EL (cell line): ENCODE measurements at regions not wholly inside any gene's neighbourhood (a gene's known extent, or its start where the extent isn't known, plus 50 kb on each side); places are given as distances from the start of the nearest gene placed in this dataset.

Source experiments
- DNase-seq: peaks from one replicate; pipeline ENCODE4 v3.0.0-alpha.2; 2016

- DNase-seq, result no peak
Observed at GRCh38 chr11:114811971-114812370, 133.6 kb downstream of the NXPE2 start.

DNA sequence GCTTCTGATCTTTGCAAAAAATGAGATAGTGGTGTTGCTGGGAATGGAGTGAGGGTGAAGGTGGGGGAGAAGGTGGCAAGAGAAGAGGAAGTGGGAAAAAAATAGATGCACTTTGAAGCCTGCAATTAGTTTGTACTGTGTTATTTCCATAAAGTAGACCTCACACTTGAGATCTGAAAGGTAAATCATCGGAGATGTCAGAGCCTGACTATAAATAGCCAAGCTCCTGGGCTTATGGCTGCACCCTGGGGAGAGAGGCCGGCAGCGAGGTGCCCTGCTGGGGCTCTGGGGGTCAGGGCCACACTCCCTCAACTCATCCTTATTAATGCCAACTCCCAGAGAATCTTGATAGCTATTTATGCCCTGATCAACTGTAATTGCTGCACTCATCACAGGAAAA is 134.4 kb downstream of the NXPE2 start:
- no peak for DNase-seq

DNA sequence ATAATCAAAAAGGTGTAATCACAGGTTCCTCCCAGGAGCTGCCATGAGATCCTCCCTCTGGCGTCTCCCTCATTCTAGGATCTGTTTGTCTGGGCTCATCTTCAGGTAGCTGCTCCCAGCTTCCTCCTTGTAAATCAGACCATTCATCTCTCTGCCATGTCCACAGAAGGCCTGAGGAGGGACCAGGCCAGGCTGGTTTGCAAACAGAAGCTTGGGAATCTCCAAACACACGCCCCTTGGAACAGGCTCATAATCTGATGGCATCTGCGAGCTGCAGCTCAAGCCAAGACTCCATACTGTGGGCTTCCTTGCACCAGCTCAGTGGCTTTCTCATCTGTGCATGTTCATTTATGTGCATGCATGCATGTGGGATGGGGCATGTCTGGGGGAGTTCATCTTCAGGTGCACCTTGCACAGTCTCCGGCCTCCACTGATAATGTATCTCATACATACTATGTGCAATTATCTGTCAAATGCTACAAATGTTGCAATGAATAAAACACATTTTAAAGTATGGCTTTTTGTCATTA is 134.9 kb downstream of the NXPE2 start:
- DNase-seq, result no peak

DNA sequence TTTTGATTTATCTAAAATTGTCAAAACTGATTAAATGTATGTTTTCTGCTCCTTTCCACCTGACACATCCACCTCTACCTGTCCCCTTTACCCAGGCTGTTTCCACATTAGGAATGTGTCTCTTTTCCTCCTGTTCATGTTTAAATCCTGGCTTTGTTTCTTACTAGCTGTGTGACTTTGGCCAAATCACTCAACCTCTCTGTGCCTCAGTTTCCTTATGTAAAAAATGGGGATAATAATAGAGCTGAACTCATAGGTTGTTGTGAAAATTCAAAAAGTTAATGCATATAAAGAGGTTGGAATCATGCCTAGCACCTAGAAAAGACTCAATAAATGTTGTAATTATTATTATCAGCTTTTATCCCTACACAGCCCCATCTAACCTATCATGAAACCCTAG is 136.8 kb downstream of the NXPE2 start:
- no peak for DNase-seq

DNA sequence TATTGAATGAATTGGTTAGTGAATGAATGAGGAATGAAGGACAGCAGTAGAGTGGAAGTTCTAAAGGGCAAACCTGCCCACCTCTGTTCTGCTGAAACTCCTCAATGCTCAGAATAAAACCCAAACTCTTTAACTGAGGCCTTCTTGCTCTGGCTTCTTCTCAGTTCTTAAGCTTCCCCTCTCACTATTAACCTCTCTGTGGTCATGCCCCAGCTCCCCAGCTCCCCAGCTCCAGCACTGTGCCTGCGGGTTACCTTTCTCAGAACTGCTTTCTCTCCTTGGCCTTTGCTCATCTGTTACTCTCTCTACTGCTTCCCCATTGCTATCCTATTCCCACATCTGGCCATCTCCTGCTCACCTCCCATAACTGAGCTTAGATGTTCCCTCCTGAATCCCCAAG is 137.4 kb downstream of the NXPE2 start:
- no peak for DNase-seq

- DNase-seq, result no peak
Observed at GRCh38 chr11:114816791-114817190, 138.5 kb downstream of the NXPE2 start.

DNA sequence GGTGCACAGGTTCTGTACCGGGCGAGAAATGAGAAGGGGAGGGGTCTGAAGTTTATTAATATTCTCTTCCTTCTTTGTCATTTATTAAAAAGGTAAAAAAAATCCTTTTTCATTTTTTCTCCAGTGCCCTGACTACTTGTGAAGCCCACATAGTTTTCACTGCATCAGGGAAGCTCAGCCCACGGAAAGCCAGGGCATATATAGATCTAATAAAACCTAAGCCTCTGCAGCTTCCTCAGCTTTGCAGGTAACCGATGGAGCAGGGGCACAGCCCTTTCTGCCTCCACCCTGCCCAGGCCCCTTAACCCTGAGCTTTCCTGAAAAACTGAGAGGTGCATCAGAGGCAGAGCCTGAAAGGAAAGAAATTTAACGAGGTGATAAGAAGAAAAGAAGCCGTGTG is 140.1 kb downstream of the NXPE2 start:
- DNase-seq, result no peak

GRCh38 chr11:114819028-114819427 is 140.7 kb downstream of the NXPE2 start:
- DNase-seq, result no peak

- no peak for DNase-seq
Observed at GRCh38 chr11:114820621-114821020, 142.3 kb downstream of the NXPE2 start.

DNA sequence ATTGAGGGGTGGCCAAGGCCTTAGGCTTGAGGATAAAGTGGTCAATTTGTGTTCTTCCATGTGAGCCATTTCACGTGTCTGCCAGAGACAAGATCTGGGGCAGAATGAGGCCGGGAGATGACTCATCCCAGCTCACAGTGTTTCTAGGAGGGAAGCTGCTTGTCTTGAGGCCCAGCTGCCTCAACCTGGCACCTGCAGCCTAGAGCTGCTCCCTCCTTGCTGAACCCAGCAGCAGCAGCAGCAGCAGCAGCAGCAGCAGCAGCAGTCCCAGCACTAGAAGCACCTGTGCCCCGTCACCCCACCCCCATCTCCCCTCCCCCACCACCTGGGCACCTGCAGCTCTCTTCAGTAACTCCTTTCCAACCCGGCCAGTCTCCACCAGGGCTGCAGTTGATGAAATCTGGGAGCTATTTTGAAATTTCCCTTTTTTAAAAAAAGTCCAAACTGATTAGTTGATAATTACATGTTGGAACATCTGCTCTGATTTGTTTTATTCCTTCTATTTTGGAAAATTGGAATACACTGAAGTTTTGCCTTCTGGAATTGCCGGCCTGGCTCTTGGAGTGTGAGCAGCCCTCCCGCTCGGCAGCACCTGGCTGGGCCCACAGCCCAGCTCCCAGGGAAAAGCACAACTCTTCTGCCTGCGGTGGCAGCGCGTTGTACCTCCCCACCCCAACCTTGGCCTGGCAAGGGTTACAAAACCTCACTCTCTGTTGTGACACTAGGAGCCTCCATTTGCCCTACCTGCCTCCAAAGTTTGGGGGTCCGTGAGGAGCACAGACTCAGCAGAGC is 143.5 kb downstream of the NXPE2 start:
- no peak for DNase-seq

- no peak for DNase-seq
Observed at GRCh38 chr11:114826910-114827442, 148.6 kb downstream of the NXPE2 start.

DNA sequence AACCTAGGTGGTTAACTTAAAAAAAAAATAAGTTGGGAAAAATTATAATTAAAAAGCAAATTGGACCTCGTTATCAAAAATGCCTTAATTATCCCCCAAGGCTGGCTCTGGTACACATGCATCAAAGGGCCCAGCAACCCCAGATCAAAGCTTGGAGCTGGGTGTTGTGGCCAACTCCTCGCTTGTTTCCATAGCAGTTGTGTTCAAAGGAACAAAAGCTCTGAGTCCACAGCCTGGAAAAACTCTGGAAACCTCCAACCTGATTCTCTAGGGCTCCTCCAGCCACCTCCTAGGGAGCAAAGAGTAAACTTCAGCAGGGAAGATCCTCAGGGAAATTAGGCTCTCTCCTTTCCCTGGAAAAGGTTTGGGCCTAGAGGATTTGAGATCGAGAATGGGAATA is 149.4 kb downstream of the NXPE2 start:
- DNase-seq, result no peak

DNA sequence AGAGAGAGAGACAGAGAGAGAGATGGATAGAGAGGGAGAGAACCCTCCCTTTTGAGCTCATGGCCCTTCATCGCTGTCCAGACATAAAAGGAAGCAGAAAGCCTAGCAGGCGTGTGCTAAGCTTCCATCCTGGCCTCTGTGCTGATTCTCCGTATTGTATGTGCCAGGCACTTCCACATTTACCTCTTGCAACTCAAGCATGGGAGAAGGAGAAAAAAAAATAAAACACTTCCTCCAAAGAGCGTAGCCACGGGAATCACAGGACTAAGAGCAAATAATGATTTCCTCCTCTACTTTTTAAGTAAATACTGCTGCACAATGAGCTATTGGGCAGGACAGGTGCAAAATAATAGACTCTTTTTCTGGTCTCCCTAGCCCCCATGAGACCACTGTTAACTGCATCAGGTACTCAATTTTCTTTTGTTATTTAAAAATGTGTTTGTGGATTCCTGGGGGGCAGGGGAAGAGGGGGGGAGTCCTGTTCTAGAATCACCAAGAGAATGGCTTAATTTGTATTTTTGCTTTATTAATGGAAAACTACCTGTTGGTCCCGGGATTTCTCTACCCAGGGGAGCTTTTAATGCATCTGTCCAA is 154.3 kb downstream of the NXPE2 start:
- DNase-seq, result no peak

DNA sequence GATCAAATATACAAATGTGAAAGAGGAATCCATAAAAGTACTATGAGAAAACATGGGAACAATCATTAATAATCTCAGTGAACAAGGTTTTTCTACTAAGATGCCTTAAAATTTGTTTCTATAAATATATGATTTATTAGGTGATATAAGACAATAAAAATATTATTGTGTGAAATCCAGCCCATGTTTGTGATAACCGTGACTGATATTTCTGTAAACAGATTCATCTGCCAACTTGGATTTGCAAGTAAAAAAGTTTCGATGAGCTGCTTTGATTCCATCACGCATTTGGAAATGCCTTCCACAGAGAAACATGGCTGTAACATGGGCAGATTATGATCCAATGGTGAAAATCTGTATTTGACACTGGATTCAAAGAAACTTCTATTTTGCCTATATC is 157.8 kb downstream of the NXPE2 start:
- DNase-seq, result no peak

GRCh38 chr11:114844896-114845295 is 166.6 kb downstream of the NXPE2 start:
- no peak for DNase-seq

DNA sequence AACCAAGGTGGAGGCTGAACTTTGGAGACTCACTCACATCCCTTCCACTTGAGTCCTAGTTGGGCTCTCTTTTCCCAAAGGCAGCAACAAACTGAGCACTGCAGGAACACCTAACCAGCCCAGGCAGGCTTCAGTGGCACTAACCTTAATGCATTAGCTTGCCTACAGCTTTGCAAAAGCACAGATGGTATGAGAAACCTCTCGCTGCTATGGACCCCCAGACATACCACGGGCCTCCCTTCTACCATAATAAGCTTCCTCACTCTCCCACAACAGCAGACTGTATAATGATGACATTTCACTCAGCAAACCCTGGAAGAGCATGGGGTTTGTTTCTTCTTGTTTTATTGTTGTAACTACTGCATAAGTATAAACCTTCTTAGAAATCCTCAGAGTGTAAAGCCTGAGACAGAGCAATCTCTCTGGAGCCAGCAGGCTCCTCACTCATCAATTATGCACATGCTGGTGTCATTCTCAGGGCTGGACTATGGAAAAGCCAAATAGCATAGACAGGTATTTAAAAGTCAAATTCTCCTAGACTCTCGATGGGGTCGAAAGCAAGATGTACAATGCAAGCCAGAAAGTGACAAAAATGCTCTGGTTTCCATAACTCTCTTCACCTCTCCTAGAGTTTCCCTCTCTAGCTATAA is 167.6 kb downstream of the NXPE2 start:
- no peak for DNase-seq

GRCh38 chr11:114846416-114846791 is 168.1 kb downstream of the NXPE2 start:
- DNase-seq, result no peak

GRCh38 chr11:114847306-114847975 is 169.1 kb downstream of the NXPE2 start:
- no peak for DNase-seq

- DNase-seq, result no peak
Observed at GRCh38 chr11:114848027-114848426, 169.7 kb downstream of the NXPE2 start.

DNA sequence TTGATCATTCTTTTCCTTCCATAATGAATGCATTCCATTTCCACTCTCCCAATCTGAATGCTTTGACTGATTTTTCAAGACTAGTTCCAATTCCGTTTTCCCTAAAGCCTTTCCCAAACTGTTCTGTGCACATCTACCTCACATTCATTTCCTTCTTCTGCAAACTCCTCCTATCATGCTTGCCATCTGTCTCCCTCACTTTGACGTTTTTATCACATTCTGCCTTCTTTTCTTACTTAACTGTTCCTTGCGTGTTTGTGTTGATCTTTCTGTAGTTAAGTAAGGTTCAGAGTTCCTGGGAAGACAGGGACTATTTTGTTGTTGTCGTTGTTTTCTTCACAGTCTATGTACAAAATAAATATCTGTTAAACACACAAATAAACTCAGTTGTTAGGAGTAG is 179.0 kb downstream of the NXPE2 start:
- DNase-seq, result no peak

GRCh38 chr11:114864896-114865295 is 186.6 kb downstream of the NXPE2 start:
- no peak for DNase-seq

DNA sequence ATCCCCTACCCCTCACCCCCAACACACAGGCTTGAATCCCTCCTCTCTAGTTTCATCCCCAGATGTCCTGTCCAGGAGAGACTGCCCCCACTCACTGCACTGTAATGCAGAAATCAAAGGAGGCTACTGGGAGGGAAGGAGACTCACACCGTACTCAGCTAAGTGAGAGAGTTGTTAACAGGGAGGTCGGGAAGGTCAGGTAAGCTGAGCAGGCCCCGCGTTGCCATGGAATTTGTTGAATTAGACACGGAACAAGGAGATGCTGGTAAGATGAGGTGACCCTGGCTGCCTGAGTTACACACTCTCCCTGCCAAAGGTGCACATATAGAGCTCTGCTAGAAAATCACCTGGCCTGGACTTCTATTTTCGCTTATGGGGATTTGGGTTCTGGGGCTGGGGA is 197.9 kb downstream of the NXPE2 start:
- no peak for DNase-seq

DNA sequence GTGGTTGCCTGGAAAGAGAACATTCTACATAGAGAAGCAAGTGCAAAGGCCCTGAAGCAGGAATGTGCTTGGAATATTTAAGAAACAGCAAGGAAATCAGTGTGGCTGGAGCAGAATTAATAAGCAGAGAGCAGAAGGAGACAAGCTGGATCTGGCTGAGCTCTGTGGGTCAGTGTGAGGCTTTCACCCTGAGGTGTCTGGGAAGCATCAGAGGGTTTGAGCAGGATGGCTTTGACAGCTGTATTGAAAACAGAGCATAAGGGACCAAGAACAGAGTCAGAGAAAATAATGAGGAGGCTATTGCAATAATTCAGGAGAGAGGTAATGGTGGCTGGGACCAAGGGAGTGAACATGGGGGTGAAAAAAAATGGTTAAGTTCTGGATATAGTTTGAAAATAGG is 199.6 kb downstream of the NXPE2 start:
- DNase-seq, result no peak
